Glutamatergic neuron (in vitro differentiated cells): ENCODE measurements at regions not wholly inside any gene's neighbourhood (a gene's known extent, or its start where the extent isn't known, plus 50 kb on each side); places are given as distances from the start of the nearest gene placed in this dataset.

Source experiments
- DNase-seq: peaks from one replicate; pipeline ENCODE4 v3.0.0; 2022
- H3K27ac Mint-ChIP-seq: one replicate; pipeline ENCODE4 v1.8.0; 2020; ENCODE audit warnings: mild to moderate bottlenecking, mixed read lengths, inconsistent platforms; ENCODE audit not compliant: unreplicated experiment
- H3K27me3 Mint-ChIP-seq: one replicate; pipeline ENCODE4 v1.8.0; 2020; ENCODE audit warnings: mild to moderate bottlenecking, moderate library complexity, mixed read lengths, inconsistent platforms; ENCODE audit not compliant: unreplicated experiment
- H3K36me3 Mint-ChIP-seq: one replicate; pipeline ENCODE4 v1.8.0; 2020; ENCODE audit warnings: mild to moderate bottlenecking, mixed read lengths, inconsistent platforms; ENCODE audit not compliant: unreplicated experiment
- H3K4me1 Mint-ChIP-seq: one replicate; pipeline ENCODE4 v1.8.0; 2020; ENCODE audit warnings: mild to moderate bottlenecking, low read depth, mixed read lengths, inconsistent platforms; ENCODE audit not compliant: unreplicated experiment
- H3K4me3 Mint-ChIP-seq: one replicate; pipeline ENCODE4 v1.8.0; 2020; ENCODE audit warnings: mild to moderate bottlenecking, mixed read lengths, inconsistent platforms; ENCODE audit not compliant: unreplicated experiment
- H3K9me3 Mint-ChIP-seq: one replicate; pipeline ENCODE4 v1.8.0; 2020; ENCODE audit warnings: mild to moderate bottlenecking, moderate library complexity, mixed read lengths, inconsistent platforms; ENCODE audit not compliant: unreplicated experiment
- TF ChIP-seq, protein P1 (sequence below): fragments of 200-600 bp; sonication (generic); IDR thresholded peaks from one replicate; pipeline ENCODE4 v1.5.0; 2021; ENCODE audit not compliant: partially characterized antibody, unreplicated experiment

DNA sequence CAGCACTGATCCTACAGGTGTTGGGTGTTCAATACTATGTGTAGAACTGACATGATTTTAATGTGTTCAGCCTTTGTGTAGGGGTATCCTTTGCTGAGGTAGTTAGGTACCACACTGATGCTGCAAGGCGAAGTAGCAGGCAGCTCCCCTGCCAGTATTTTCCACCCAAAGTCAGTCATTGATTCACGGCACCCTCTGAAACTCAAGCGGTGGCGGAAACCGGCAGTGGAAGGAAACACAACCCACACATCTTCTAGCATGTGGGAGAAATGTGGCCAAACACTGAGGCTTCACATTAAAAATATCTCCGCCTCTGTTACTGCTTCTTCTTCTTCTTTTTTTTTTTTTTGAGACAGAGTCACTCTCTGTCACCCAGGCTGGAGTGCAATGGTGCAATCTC, 126.3 kb downstream of the AASDH start:
- no peak for DNase-seq
- Mint-ChIP-seq H3K9me3 (peaks cover 7% of the 10 kb centered on the region), H3K36me3 (peaks cover 10% of the 10 kb centered on the region), H3K27me3 (no peaks in the 10 kb centered on the region), H3K4me3 (no peak overlapping the region), H3K27ac (peak overlapping the region; percentile 52), H3K4me1 (peaks cover 28% of the 10 kb centered on the region)
- TF ChIP-seq, protein P1, sequence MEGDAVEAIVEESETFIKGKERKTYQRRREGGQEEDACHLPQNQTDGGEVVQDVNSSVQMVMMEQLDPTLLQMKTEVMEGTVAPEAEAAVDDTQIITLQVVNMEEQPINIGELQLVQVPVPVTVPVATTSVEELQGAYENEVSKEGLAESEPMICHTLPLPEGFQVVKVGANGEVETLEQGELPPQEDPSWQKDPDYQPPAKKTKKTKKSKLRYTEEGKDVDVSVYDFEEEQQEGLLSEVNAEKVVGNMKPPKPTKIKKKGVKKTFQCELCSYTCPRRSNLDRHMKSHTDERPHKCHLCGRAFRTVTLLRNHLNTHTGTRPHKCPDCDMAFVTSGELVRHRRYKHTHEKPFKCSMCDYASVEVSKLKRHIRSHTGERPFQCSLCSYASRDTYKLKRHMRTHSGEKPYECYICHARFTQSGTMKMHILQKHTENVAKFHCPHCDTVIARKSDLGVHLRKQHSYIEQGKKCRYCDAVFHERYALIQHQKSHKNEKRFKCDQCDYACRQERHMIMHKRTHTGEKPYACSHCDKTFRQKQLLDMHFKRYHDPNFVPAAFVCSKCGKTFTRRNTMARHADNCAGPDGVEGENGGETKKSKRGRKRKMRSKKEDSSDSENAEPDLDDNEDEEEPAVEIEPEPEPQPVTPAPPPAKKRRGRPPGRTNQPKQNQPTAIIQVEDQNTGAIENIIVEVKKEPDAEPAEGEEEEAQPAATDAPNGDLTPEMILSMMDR = no peak

- H3K27ac Mint-ChIP-seq = no peak overlapping the region
- peaks cover 11% of the 10 kb centered on the region for H3K36me3 Mint-ChIP-seq
- TF ChIP-seq, protein P1 = no peak
- H3K27me3 Mint-ChIP-seq = no peaks in the 10 kb centered on the region
- DNase-seq = no peak
- no peak overlapping the region for H3K4me3 Mint-ChIP-seq
- peaks cover 28% of the 10 kb centered on the region for H3K4me1 Mint-ChIP-seq
- H3K9me3 Mint-ChIP-seq = peaks cover 7% of the 10 kb centered on the region
These were observed 127.0 kb downstream of the AASDH start for GRCh38 chr4:56260320-56260719.

- Mint-ChIP-seq H3K4me3 (no peak overlapping the region), H3K9me3 (peaks cover 7% of the 10 kb centered on the region), H3K36me3 (peaks cover 11% of the 10 kb centered on the region), H3K27me3 (peaks cover 2% of the 10 kb centered on the region), H3K27ac (no peak overlapping the region), H3K4me1 (peaks cover 22% of the 10 kb centered on the region)
- TF ChIP-seq, protein P1 = no peak
- DNase-seq = no peak
These were observed 127.6 kb downstream of the AASDH start for GRCh38 chr4:56259655-56260054.

GRCh38 chr4:56255820-56256219, 131.5 kb downstream of the AASDH start:
- peaks cover 7% of the 10 kb centered on the region for H3K36me3 Mint-ChIP-seq
- H3K9me3 Mint-ChIP-seq = peaks cover 5% of the 10 kb centered on the region
- H3K27ac Mint-ChIP-seq = no peak overlapping the region
- no peak for DNase-seq
- no peak overlapping the region for H3K4me3 Mint-ChIP-seq
- TF ChIP-seq, protein P1 = no peak
- peaks cover 2% of the 10 kb centered on the region for H3K27me3 Mint-ChIP-seq
- H3K4me1 Mint-ChIP-seq = peaks cover 11% of the 10 kb centered on the region

GRCh38 chr4:56253666-56254305, 133.5 kb downstream of the AASDH start:
- peaks cover 2% of the 10 kb centered on the region for H3K27me3 Mint-ChIP-seq
- H3K36me3 Mint-ChIP-seq = peaks cover 7% of the 10 kb centered on the region
- peaks cover 3% of the 10 kb centered on the region for H3K9me3 Mint-ChIP-seq
- no peak overlapping the region for H3K4me3 Mint-ChIP-seq
- H3K4me1 Mint-ChIP-seq = peaks cover 4% of the 10 kb centered on the region
- H3K27ac Mint-ChIP-seq = no peak overlapping the region
- TF ChIP-seq, protein P1 = no peak
- no peak for DNase-seq
